Muscle layer of colon (tissue), 2 donors: ENCODE measurements at regions not wholly inside any gene's neighbourhood (a gene's known extent, or its start where the extent isn't known, plus 50 kb on each side); places are given as distances from the start of the nearest gene placed in this dataset.

ENCODE experiments used
- H3K27ac ChIP-seq: one replicate; pipeline ENCODE4 v1.7.0; 2013; ENCODE audit warnings: low read depth, mild to moderate bottlenecking, low read length, moderate library complexity
- H3K27me3 ChIP-seq, 2 donors: one replicate each; pipeline ENCODE4 v1.7.0; 2013; ENCODE audit warnings: low read length in 2 of 2, mild to moderate bottlenecking in 2 of 2; ENCODE audit not compliant: insufficient read depth in 2 of 2, control insufficient read depth in 1 of 2
- H3K36me3 ChIP-seq: one replicate; pipeline ENCODE4 v1.7.0; 2013; ENCODE audit warnings: mild to moderate bottlenecking, low read length; ENCODE audit not compliant: insufficient read depth
- H3K4me1 ChIP-seq: one replicate; pipeline ENCODE4 v1.7.0; 2013; ENCODE audit warnings: mild to moderate bottlenecking, low read length; ENCODE audit not compliant: insufficient read depth
- H3K4me3 ChIP-seq, 2 donors: one replicate each; pipeline ENCODE4 v1.7.0; 2013; ENCODE audit warnings: low read length in 2 of 2, low read depth in 1 of 2, mild to moderate bottlenecking in 1 of 2, moderate library complexity in 1 of 2
- H3K9ac ChIP-seq: one replicate; pipeline ENCODE4 v1.7.0; 2013; ENCODE audit warnings: low read length
- H3K9me3 ChIP-seq: one replicate; pipeline ENCODE4 v1.7.0; 2013; ENCODE audit warnings: mild to moderate bottlenecking, low read length
- donor health status: abdominal sarcoma.
- donor health status: Adenocarcinoma of cecum.

GRCh38 chr9:82275258-82275927, 286.8 kb downstream of the SPATA31D1 start:
- Histone ChIP-seq H3K9ac (no peak overlapping the region), H3K27ac (no peak overlapping the region), H3K4me3 (no peak overlapping the region), H3K27me3 (no peaks in the 10 kb centered on the region), H3K36me3 (no peaks in the 10 kb centered on the region), H3K9me3 (no peaks in the 10 kb centered on the region), H3K4me1 (no peaks in the 10 kb centered on the region)

- no peak overlapping the region for H3K27ac ChIP-seq
- H3K9ac ChIP-seq, result no peak overlapping the region
- H3K4me3 ChIP-seq, result no peak overlapping the region
- no peaks in the 10 kb centered on the region for H3K4me1 ChIP-seq
- H3K27me3 ChIP-seq, result no peaks in the 10 kb centered on the region
- no peaks in the 10 kb centered on the region for H3K36me3 ChIP-seq
- H3K9me3 ChIP-seq, result no peaks in the 10 kb centered on the region
Measured at GRCh38 chr9:82281066-82281465, 292.5 kb downstream of the SPATA31D1 start.

GRCh38 chr9:82284758-82285157, 296.2 kb downstream of the SPATA31D1 start:
- no peaks in the 10 kb centered on the region for H3K27me3 ChIP-seq
- H3K27ac ChIP-seq, result no peak overlapping the region
- H3K4me3 ChIP-seq, result no peak overlapping the region
- no peaks in the 10 kb centered on the region for H3K36me3 ChIP-seq
- H3K9me3 ChIP-seq, result no peaks in the 10 kb centered on the region
- no peaks in the 10 kb centered on the region for H3K4me1 ChIP-seq
- H3K9ac ChIP-seq, result no peak overlapping the region

GRCh38 chr9:82295181-82295580, 306.6 kb downstream of the SPATA31D1 start:
- no peaks in the 10 kb centered on the region for H3K36me3 ChIP-seq
- no peaks in the 10 kb centered on the region for H3K9me3 ChIP-seq
- H3K27ac ChIP-seq, result no peak overlapping the region
- no peak overlapping the region for H3K4me3 ChIP-seq
- H3K4me1 ChIP-seq, result peaks cover 4% of the 10 kb centered on the region
- H3K27me3 ChIP-seq, result no peaks in the 10 kb centered on the region
- H3K9ac ChIP-seq, result no peak overlapping the region

- Histone ChIP-seq H3K9ac (no peak overlapping the region), H3K27me3 (no peaks in the 10 kb centered on the region), H3K36me3 (no peaks in the 10 kb centered on the region), H3K9me3 (no peaks in the 10 kb centered on the region), H3K4me1 (peaks cover 4% of the 10 kb centered on the region), H3K27ac (no peak overlapping the region), H3K4me3 (no peak overlapping the region)
Measured at GRCh38 chr9:82299870-82300269, 311.3 kb downstream of the SPATA31D1 start.

GRCh38 chr9:82302968-82303655, 314.5 kb downstream of the SPATA31D1 start:
- no peaks in the 10 kb centered on the region for H3K27me3 ChIP-seq
- no peak overlapping the region for H3K9ac ChIP-seq
- H3K36me3 ChIP-seq, result no peaks in the 10 kb centered on the region
- no peaks in the 10 kb centered on the region for H3K9me3 ChIP-seq
- H3K4me1 ChIP-seq, result no peaks in the 10 kb centered on the region
- H3K4me3 ChIP-seq, result no peak overlapping the region
- no peak overlapping the region for H3K27ac ChIP-seq

GRCh38 chr9:82308836-82309235, 320.3 kb downstream of the SPATA31D1 start:
- Histone ChIP-seq H3K36me3 (no peaks in the 10 kb centered on the region), H3K4me1 (no peaks in the 10 kb centered on the region), H3K9ac (no peak overlapping the region), H3K27ac (no peak overlapping the region), H3K27me3 (no peaks in the 10 kb centered on the region), H3K4me3 (no peak overlapping the region), H3K9me3 (no peaks in the 10 kb centered on the region)

GRCh38 chr9:82313697-82314096, 325.1 kb downstream of the SPATA31D1 start:
- H3K27me3 ChIP-seq, result no peaks in the 10 kb centered on the region
- H3K27ac ChIP-seq, result no peak overlapping the region
- H3K4me1 ChIP-seq, result no peaks in the 10 kb centered on the region
- H3K36me3 ChIP-seq, result no peaks in the 10 kb centered on the region
- no peak overlapping the region for H3K4me3 ChIP-seq
- H3K9me3 ChIP-seq, result no peaks in the 10 kb centered on the region
- H3K9ac ChIP-seq, result no peak overlapping the region

GRCh38 chr9:82320566-82320965, 332.0 kb downstream of the SPATA31D1 start:
- Histone ChIP-seq H3K4me1 (no peaks in the 10 kb centered on the region), H3K27ac (no peak overlapping the region)

GRCh38 chr9:82325907-82326306, 337.3 kb downstream of the SPATA31D1 start:
- Histone ChIP-seq H3K4me3 (no peak overlapping the region), H3K9me3 (no peaks in the 10 kb centered on the region)

More at GRCh38 chr9:82320566-82320965, 332.0 kb downstream of the SPATA31D1 start:
- Histone ChIP-seq H3K27me3 (no peaks in the 10 kb centered on the region), H3K9me3 (no peaks in the 10 kb centered on the region), H3K4me3 (no peak overlapping the region), H3K9ac (no peak overlapping the region), H3K36me3 (no peaks in the 10 kb centered on the region)

GRCh38 chr9:82327641-82328040, 339.1 kb downstream of the SPATA31D1 start:
- no peaks in the 10 kb centered on the region for H3K27me3 ChIP-seq
- H3K4me1 ChIP-seq, result no peaks in the 10 kb centered on the region
- no peak overlapping the region for H3K9ac ChIP-seq
- H3K27ac ChIP-seq, result no peak overlapping the region
- H3K36me3 ChIP-seq, result no peaks in the 10 kb centered on the region
- no peaks in the 10 kb centered on the region for H3K9me3 ChIP-seq
- H3K4me3 ChIP-seq, result no peak overlapping the region

More at GRCh38 chr9:82325907-82326306, 337.3 kb downstream of the SPATA31D1 start:
- Histone ChIP-seq H3K27ac (no peak overlapping the region), H3K9ac (no peak overlapping the region), H3K4me1 (no peaks in the 10 kb centered on the region), H3K36me3 (no peaks in the 10 kb centered on the region), H3K27me3 (no peaks in the 10 kb centered on the region)

GRCh38 chr9:82331079-82331478, 342.5 kb downstream of the SPATA31D1 start:
- Histone ChIP-seq H3K27ac (no peak overlapping the region), H3K4me1 (no peaks in the 10 kb centered on the region), H3K4me3 (no peak overlapping the region), H3K9ac (no peak overlapping the region), H3K36me3 (no peaks in the 10 kb centered on the region), H3K9me3 (no peaks in the 10 kb centered on the region), H3K27me3 (no peaks in the 10 kb centered on the region)
